ENCODE measurements at regions not wholly inside any gene's neighbourhood (a gene's known extent, or its start where the extent isn't known, plus 50 kb on each side); places are given as distances from the start of the nearest gene placed in this dataset.

DNA sequence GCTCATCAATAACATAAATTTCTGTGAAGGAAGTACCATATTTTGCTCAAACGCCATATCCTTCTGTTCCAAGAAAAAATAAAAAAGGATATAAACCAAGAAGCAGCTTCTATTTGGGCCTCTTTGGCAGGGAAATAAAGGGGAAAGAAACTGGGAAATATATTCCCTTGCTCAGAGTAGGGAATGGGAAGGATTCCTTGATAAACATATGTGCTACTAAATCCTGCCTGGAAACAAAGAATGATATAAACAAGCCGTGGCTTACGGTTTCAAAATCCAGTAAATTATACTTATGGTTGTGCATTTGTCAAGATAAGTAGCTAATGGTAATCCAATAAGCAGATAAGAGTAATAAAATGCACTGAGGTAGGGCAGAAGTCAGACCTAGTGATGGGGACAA lies 481.6 kb downstream of the NTRK2 start:
- Histone ChIP-seq H3K9me3 (ENCODE audit: insufficient read depth, low read depth, low read length) (no peaks in the 10 kb centered on the region), H3K4me1 (ENCODE audit: insufficient read depth, low read length, poor library complexity, severe bottlenecking) (no peaks in the 10 kb centered on the region), H3K9ac (ENCODE audit: low read depth, low read length, poor library complexity, severe bottlenecking) (no peak overlapping the region), H3K9me2 (replicated peaks; ENCODE audit: low read depth, low read length) (no peaks in the 10 kb centered on the region), H3K79me2 (ENCODE audit: insufficient read depth, low read length) (no peaks in the 10 kb centered on the region), H3F3A (ENCODE audit: low read depth) (no peaks in the 10 kb centered on the region), H3K27me3 (ENCODE audit: insufficient read depth, low read length, poor library complexity, severe bottlenecking) (no peaks in the 10 kb centered on the region), H3K36me3 (ENCODE audit: insufficient read depth, low read length) (no peaks in the 10 kb centered on the region), H3K4me3 (ENCODE audit: low read length, poor library complexity, severe bottlenecking) (no peak overlapping the region), H3K4me2 (ENCODE audit: low read depth, low read length, poor library complexity, severe bottlenecking) (no peak overlapping the region), H4K20me1 (ENCODE audit: insufficient read depth, low read length, poor library complexity, severe bottlenecking) (no peaks in the 10 kb centered on the region), H2AFZ (ENCODE audit: low read length) (no peak overlapping the region)
- TF ChIP-seq, protein P1, sequence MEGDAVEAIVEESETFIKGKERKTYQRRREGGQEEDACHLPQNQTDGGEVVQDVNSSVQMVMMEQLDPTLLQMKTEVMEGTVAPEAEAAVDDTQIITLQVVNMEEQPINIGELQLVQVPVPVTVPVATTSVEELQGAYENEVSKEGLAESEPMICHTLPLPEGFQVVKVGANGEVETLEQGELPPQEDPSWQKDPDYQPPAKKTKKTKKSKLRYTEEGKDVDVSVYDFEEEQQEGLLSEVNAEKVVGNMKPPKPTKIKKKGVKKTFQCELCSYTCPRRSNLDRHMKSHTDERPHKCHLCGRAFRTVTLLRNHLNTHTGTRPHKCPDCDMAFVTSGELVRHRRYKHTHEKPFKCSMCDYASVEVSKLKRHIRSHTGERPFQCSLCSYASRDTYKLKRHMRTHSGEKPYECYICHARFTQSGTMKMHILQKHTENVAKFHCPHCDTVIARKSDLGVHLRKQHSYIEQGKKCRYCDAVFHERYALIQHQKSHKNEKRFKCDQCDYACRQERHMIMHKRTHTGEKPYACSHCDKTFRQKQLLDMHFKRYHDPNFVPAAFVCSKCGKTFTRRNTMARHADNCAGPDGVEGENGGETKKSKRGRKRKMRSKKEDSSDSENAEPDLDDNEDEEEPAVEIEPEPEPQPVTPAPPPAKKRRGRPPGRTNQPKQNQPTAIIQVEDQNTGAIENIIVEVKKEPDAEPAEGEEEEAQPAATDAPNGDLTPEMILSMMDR (conservative IDR thresholded peaks at IDR 0.05; ENCODE audit: low read length) = no peak
- TF ChIP-seq EZH2phosphoT487 (IDR thresholded peaks at IDR 0.05; ENCODE audit: borderline replicate concordance) = no peak

DNA sequence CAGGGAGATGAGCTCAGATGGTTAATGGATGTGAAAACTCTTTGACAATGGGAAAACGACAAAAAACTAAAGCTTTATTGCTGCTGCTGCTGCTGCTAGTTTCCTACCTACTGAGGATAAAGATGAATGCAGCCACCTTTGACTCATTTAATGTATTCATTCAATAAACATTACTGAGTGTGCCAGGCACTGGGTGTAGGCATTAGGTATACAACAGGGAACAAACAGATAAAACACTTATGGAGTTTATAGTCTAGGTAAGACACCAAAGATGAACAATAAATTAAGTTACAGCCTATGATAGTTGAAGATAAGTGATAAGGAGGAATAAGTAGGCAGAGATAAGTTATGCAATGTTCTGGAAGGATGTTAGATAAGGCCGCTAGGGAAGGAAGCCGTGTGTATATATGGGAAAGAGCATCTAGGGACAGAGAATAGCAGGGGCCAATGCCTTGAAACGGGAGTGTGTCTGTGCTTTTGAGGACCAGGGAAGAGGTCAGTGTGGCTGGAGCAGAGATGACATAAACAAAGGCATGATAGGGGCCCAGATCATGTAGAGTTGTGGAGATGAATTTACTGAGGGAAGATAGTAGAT lies 477.6 kb downstream of the NTRK2 start:
- no peak overlapping the region for H3K4me3 ChIP-seq (ENCODE audit: low read length, poor library complexity, severe bottlenecking)
- H3K27me3 ChIP-seq (ENCODE audit: insufficient read depth, low read length, poor library complexity, severe bottlenecking) = no peaks in the 10 kb centered on the region
- H3K4me1 ChIP-seq (ENCODE audit: insufficient read depth, low read length, poor library complexity, severe bottlenecking) = no peaks in the 10 kb centered on the region
- no peaks in the 10 kb centered on the region for H3K9me2 ChIP-seq (replicated peaks; ENCODE audit: low read depth, low read length)
- no peak overlapping the region for H2AFZ ChIP-seq (ENCODE audit: low read length)
- no peaks in the 10 kb centered on the region for H3F3A ChIP-seq (ENCODE audit: low read depth)
- no peak overlapping the region for H3K4me2 ChIP-seq (ENCODE audit: low read depth, low read length, poor library complexity, severe bottlenecking)
- no peak for TF ChIP-seq EZH2phosphoT487 (IDR thresholded peaks at IDR 0.05; ENCODE audit: borderline replicate concordance)
- TF ChIP-seq, protein P1 (conservative IDR thresholded peaks at IDR 0.05; ENCODE audit: low read length) = no peak
- H3K79me2 ChIP-seq (ENCODE audit: insufficient read depth, low read length) = no peaks in the 10 kb centered on the region
- no peaks in the 10 kb centered on the region for H3K9me3 ChIP-seq (ENCODE audit: insufficient read depth, low read depth, low read length)
- no peaks in the 10 kb centered on the region for H3K36me3 ChIP-seq (ENCODE audit: insufficient read depth, low read length)
- no peaks in the 10 kb centered on the region for H4K20me1 ChIP-seq (ENCODE audit: insufficient read depth, low read length, poor library complexity, severe bottlenecking)
- H3K9ac ChIP-seq (ENCODE audit: low read depth, low read length, poor library complexity, severe bottlenecking) = no peak overlapping the region

GRCh38 chr9:85142968-85143367 lies 473.4 kb downstream of the NTRK2 start:
- H2AFZ ChIP-seq (ENCODE audit: low read length) = no peak overlapping the region
- no peak overlapping the region for H3K4me2 ChIP-seq (ENCODE audit: low read depth, low read length, poor library complexity, severe bottlenecking)
- H3K27me3 ChIP-seq (ENCODE audit: insufficient read depth, low read length, poor library complexity, severe bottlenecking) = no peaks in the 10 kb centered on the region
- H3K36me3 ChIP-seq (ENCODE audit: insufficient read depth, low read length) = no peaks in the 10 kb centered on the region
- no peak for TF ChIP-seq EZH2phosphoT487 (IDR thresholded peaks at IDR 0.05; ENCODE audit: borderline replicate concordance)
- TF ChIP-seq, protein P1 (conservative IDR thresholded peaks at IDR 0.05; ENCODE audit: low read length) = peak; percentile 36
- H3F3A ChIP-seq (ENCODE audit: low read depth) = no peaks in the 10 kb centered on the region
- no peaks in the 10 kb centered on the region for H3K9me3 ChIP-seq (ENCODE audit: insufficient read depth, low read depth, low read length)
- H3K4me1 ChIP-seq (ENCODE audit: insufficient read depth, low read length, poor library complexity, severe bottlenecking) = no peaks in the 10 kb centered on the region
- no peak overlapping the region for H3K9ac ChIP-seq (ENCODE audit: low read depth, low read length, poor library complexity, severe bottlenecking)
- no peaks in the 10 kb centered on the region for H3K79me2 ChIP-seq (ENCODE audit: insufficient read depth, low read length)
- H3K9me2 ChIP-seq (replicated peaks; ENCODE audit: low read depth, low read length) = no peaks in the 10 kb centered on the region
- no peak overlapping the region for H3K4me3 ChIP-seq (ENCODE audit: low read length, poor library complexity, severe bottlenecking)
- no peaks in the 10 kb centered on the region for H4K20me1 ChIP-seq (ENCODE audit: insufficient read depth, low read length, poor library complexity, severe bottlenecking)

Measured in Loucy (cell line).